ENCODE measurements at regions not wholly inside any gene's neighbourhood (a gene's known extent, or its start where the extent isn't known, plus 50 kb on each side); places are given as distances from the start of the nearest gene placed in this dataset.

DNA sequence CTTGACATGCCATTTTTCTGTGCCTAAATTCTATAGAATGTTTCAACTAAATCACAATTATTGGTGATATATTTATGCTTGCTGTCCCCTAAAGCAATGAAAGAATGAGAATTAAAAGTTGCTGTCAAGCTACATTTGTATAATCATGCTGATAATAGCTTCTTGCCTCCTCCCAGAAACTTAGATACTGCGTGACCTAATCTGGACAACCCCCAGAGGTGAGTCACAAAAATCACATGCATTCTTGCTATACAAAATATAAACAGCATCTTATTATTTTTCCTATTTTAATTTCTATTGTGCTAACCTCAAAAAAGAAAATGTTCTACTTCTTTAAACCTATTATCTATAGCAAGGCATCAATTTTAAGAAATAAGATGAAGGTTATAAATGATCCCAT, 995.8 kb upstream of the ACO1 start:
- no peak for TF ChIP-seq CTCF (conservative IDR thresholded peaks at IDR 0.05)
- no peak for TF ChIP-seq ZFX (IDR thresholded peaks at IDR 0.05)

Data from C4-2B (cell line).